K562 (cell line): ENCODE measurements at regions not wholly inside any gene's neighbourhood (a gene's known extent, or its start where the extent isn't known, plus 50 kb on each side); places are given as distances from the start of the nearest gene placed in this dataset.

Experiments used
- ATAC-seq: fragments of 200-7000 bp; cut with Tn5 transposase; 3 replicates; pipeline ENCODE4 v1.9.1; 2020; ENCODE audit warnings: moderate library complexity
- BruUV-seq: library from RNA; stranded (reverse); fragments of 400-500 nt; replicated peaks from 2 replicates; lab custom pipeline; 2021; lab: Mats Ljungman, UMichigan
- CTCF ChIA-PET: fragments of 300-600 bp; formaldehyde crosslinking; extraction: SDS; loops from one replicate; lab custom pipeline; 2021; ENCODE audit warnings: low intra/inter-chr PET ratio; lab: Yijun Ruan, JAX
- POLR2A ChIA-PET: fragments of 300-600, 350-650 bp; sonication (Branson Sonifier 250); formaldehyde crosslinking; extraction: SDS; loops from one replicate; lab custom pipeline; 2021; ENCODE audit warnings: antibody characterized with exemption, inconsistent platforms; lab: Yijun Ruan, JAX
- DNase-seq, 4 experiments: peaks; one replicate each; pipeline versions ENCODE4 v3.0.0 to v3.0.0-alpha.2; 2011 to 2018; ENCODE audit warnings: low spot score in 3 of 4, mixed read lengths in 3 of 4; ENCODE audit errors: extremely low read depth in 1 of 4
- FAIRE-seq: peaks from 2 replicates; lab custom pipeline; 2011; peaks lifted over from hg19 to GRCh38; lab: Jason Lieb, UNC
- H2AFZ ChIP-seq: 2 replicates; pipeline ENCODE4 v1.6.0; 2011; ENCODE audit warnings: low read depth, low read length, control low read depth, inconsistent platforms
- H3K27ac ChIP-seq: fragments of 200-600 bp; 3 replicates; pipeline ENCODE4 v1.8.0; 2011; ENCODE audit warnings: low read depth, mild to moderate bottlenecking, control low read depth, inconsistent platforms, low read length, moderate library complexity, mixed read lengths; ENCODE audit errors: extremely low read depth
- H3K27me3 ChIP-seq, 2 experiments: fragments of 300-600 bp in 1 of 2; 2 replicates in 1 of 2; 3 replicates in 1 of 2; pipeline versions ENCODE4 v1.6.0 to v1.8.0; 2011; ENCODE audit warnings: inconsistent platforms in 2 of 2, low read length in 2 of 2, mild to moderate bottlenecking in 1 of 2, mixed read lengths in 1 of 2, moderate library complexity in 1 of 2; ENCODE audit not compliant: control insufficient read depth in 2 of 2, insufficient read depth in 2 of 2
- H3K36me3 ChIP-seq: fragments of 300-600 bp; 3 replicates; pipeline ENCODE4 v1.8.0; 2011; ENCODE audit warnings: mild to moderate bottlenecking, low read length, inconsistent platforms; ENCODE audit not compliant: control insufficient read depth, insufficient read depth
- H3K4me1 ChIP-seq, 2 experiments: fragments of 200-600 bp in 1 of 2; replicated peaks in 1 of 2; 2 replicates in 1 of 2; 3 replicates in 1 of 2; pipeline versions ENCODE4 v1.5.1 to v1.8.0; 2011; ENCODE audit warnings: inconsistent platforms in 2 of 2, low read length in 2 of 2, mild to moderate bottlenecking in 1 of 2, mixed read lengths in 1 of 2, moderate library complexity in 1 of 2; ENCODE audit not compliant: control insufficient read depth in 2 of 2, insufficient read depth in 2 of 2
- H3K4me2 ChIP-seq: 2 replicates; pipeline ENCODE4 v1.6.1; 2011; ENCODE audit warnings: low read length, control low read depth, inconsistent platforms, mixed read lengths; ENCODE audit not compliant: insufficient read depth
- H3K4me3 ChIP-seq: fragments of 200-600 bp; sonication (generic), shearing (Covaris generic); 2 replicates; pipeline ENCODE4 v1.5.1; 2016; ENCODE audit warnings: control low read depth, inconsistent platforms
- H3K79me2 ChIP-seq: fragments of 200-600 bp; 3 replicates; pipeline ENCODE4 v1.8.0; 2011; ENCODE audit warnings: low read length, inconsistent platforms; ENCODE audit not compliant: control insufficient read depth, insufficient read depth
- H3K9ac ChIP-seq, 2 experiments: 2 replicates each; pipeline versions ENCODE4 v1.6.0 to v1.6.1; 2011; ENCODE audit warnings: low read depth in 2 of 2, low read length in 2 of 2, control low read depth in 1 of 2, inconsistent platforms in 1 of 2, mild to moderate bottlenecking in 1 of 2, mixed read lengths in 1 of 2; ENCODE audit not compliant: insufficient read depth in 1 of 2
- H3K9me1 ChIP-seq: one replicate; pipeline ENCODE4 v1.6.0; 2011; ENCODE audit warnings: inconsistent platforms, mild to moderate bottlenecking, low read length, moderate library complexity; ENCODE audit not compliant: control insufficient read depth, insufficient read depth
- H3K9me3 ChIP-seq: replicated peaks from 2 replicates; pipeline ENCODE4 v1.5.1; 2011; ENCODE audit warnings: low read depth, low read length, inconsistent platforms; ENCODE audit not compliant: control insufficient read depth, insufficient read depth
- H4K20me1 ChIP-seq: replicated peaks from 2 replicates; pipeline ENCODE4 v1.6.1; 2011; ENCODE audit warnings: low read length, inconsistent platforms, mixed read lengths; ENCODE audit not compliant: control insufficient read depth, insufficient read depth
- ATF3 ChIP-seq, 2 experiments: fragments of 450-650 bp in 1 of 2; sonication (generic) in 1 of 2; formaldehyde crosslinking in 1 of 2; IDR thresholded peaks in 1 of 2; conservative IDR thresholded peaks in 1 of 2; 2 replicates each; pipeline versions ENCODE4 v1.6.1 to v1.8.1; 2016 to 2023; ENCODE audit warnings: mild to moderate bottlenecking in 2 of 2, moderate library complexity in 2 of 2, inconsistent platforms in 1 of 2, missing genetic modification reagents in 1 of 2
- NCOA1 ChIP-seq: fragments of 450-650 bp; IDR thresholded peaks from 2 replicates; pipeline ENCODE4 v1.6.1; 2016; ENCODE audit warnings: low read depth
- RBM15 ChIP-seq: fragments of 200-400 bp; formaldehyde crosslinking; IDR thresholded peaks from 2 replicates; pipeline ENCODE4 v1.6.1; 2018; ENCODE audit warnings: mild to moderate bottlenecking, low read length, moderate library complexity; ENCODE audit not compliant: insufficient read depth
- RBM25 ChIP-seq: fragments of 200-400 bp; formaldehyde crosslinking; IDR thresholded peaks from 2 replicates; pipeline ENCODE4 v1.6.1; 2018; ENCODE audit warnings: low read length, low read depth, moderate library complexity; ENCODE audit not compliant: severe bottlenecking
- ZNF165 ChIP-seq: fragments of 250-450 bp; sonication (Bioruptor Pico); IDR thresholded peaks from 2 replicates; pipeline ENCODE4 v1.4.0; 2020; ENCODE audit warnings: borderline replicate concordance
- ZNF583 ChIP-seq: fragments of 250-450 bp; sonication (Bioruptor Pico); IDR thresholded peaks from 2 replicates; pipeline ENCODE4 v1.4.0; 2020
- WGBS: fragments of 100-300 bp; shearing (Covaris generic); methylation state at CpG from one replicate; pipeline ENCODE4 v1.1.6; 2016; ENCODE audit warnings: low coverage, mixed read lengths; ENCODE audit not compliant: insufficient coverage; ENCODE audit errors: missing lambda C conversion rate; 5-methylcytosine and 5-hydroxymethylcytosine counted together
- in situ Hi-C: fragments of 300-500 bp; cut with MboI; formaldehyde crosslinking; loops from 4 replicates; pipeline ENCODE4 v1.15.0; 2018; ENCODE audit warnings: inconsistent platforms, mixed read lengths
- intact Hi-C: fragments of 100-400 bp; cut with micrococcal nuclease; formaldehyde crosslinking; loops from 2 replicates; pipeline ENCODE4 v1.14.2; 2022

DNA sequence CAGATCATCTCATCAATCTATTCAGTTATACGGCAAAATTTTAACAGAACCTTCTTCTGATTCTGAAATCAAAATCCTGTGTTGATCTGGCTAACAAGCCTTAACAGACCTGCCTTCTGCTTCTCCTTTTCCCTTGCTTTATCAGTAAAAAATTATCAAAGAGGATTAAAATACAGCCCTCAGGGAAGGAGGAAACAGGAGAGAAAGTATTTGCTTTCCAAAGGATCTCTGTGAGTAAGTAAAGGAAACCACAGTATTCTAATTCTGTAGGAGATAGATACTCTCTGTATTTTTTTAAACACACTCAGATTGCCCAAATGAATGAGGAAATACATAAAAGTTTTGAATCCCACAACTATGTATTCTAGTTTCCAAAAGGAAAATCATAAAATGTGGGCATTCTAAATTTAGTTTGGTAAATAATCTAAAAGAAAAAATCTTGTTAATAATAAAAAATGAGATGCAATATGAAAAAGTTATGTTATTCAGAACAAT is 221.8 kb downstream of the ZIC1 start:
- no peaks in the 10 kb centered on the region for H3K27me3 ChIP-seq
- no peaks in the 10 kb centered on the region for H4K20me1 ChIP-seq
- no peak overlapping the region for H3K27ac ChIP-seq
- no TSS peak for BruUV-seq
- ChIA-PET POLR2A (no interaction called here), CTCF (no interaction called here)
- no peak overlapping the region for H3K9ac ChIP-seq
- H3K9me3 ChIP-seq: no peaks in the 10 kb centered on the region
- no peaks in the 10 kb centered on the region for H3K9me1 ChIP-seq
- no peaks in the 10 kb centered on the region for H3K4me1 ChIP-seq
- FAIRE-seq (no peak), ATAC-seq (no peak), DNase-seq (no peak)
- intact Hi-C loops (no loop called here), in situ Hi-C loops (no loop called here)
- WGBS: 8% methylated on average over 1 of the region's 1 CpG
- no peak overlapping the region for H3K4me3 ChIP-seq
- TF ChIP-seq ATF3 (IDR thresholded peaks at IDR 0.05): no peak
- no peak for TF ChIP-seq ATF3 (CRISPR knock-in tag; conservative IDR thresholded peaks at IDR 0.05)
- no peak for TF ChIP-seq RBM25
- TF ChIP-seq ZNF165 (CRISPR knock-in tag): no peak
- no peak for TF ChIP-seq RBM15
- TF ChIP-seq NCOA1: no peak
- no peak for TF ChIP-seq ZNF583 (CRISPR knock-in tag)
- H3K36me3 ChIP-seq: no peaks in the 10 kb centered on the region
- H3K79me2 ChIP-seq: no peaks in the 10 kb centered on the region
- no peak overlapping the region for H3K4me2 ChIP-seq
- H2AFZ ChIP-seq: no peak overlapping the region
